NCI-H146 (cell line): ENCODE measurements at regions not wholly inside any gene's neighbourhood (a gene's known extent, or its start where the extent isn't known, plus 50 kb on each side); places are given as distances from the start of the nearest gene placed in this dataset.
"Not testable (repeated sequence)": the region's sequence is repeated elsewhere in the genome, so short reads cannot be mapped to it uniquely, and the experiment has no call there.

ENCODE experiments used
- DNase-seq: peaks from one replicate; lab custom pipeline; 2025; lab: John Stamatoyannopoulos, UW

DNA sequence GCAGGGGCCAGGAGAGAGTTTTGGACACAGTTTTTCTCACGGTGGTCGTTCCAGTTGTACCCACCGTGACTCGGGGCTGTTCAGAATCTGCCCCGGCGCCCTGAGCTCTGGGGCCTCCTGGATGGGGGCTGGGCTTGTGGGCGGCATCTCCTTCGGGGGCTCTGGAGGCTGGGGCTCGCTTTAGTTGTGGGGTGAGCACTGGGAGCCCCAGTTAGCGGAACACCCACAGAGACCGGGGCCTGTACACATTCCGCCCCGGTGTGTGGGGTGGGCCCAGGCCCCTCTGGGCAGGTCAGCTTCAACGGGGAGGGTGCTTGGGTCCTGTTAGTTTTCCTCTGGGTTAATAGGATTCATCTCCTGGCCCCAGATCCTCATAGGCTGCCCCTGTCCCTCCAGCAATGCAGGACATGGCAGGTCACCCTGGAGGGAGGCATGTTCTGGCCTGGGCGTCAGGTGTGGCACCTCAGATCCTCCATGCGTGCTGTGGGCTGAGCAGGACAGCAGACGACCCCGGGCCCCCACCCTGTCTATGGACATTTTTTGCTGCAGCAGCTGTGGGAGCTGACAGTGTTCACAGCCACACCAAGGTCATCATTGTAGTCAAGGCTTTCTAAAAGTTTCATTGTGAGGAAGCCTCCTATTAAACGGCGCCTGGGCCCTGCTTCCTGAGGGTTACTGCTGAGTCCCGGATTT is 393.2 kb downstream of the TMEM121 start:
- DNase-seq: no peak

DNA sequence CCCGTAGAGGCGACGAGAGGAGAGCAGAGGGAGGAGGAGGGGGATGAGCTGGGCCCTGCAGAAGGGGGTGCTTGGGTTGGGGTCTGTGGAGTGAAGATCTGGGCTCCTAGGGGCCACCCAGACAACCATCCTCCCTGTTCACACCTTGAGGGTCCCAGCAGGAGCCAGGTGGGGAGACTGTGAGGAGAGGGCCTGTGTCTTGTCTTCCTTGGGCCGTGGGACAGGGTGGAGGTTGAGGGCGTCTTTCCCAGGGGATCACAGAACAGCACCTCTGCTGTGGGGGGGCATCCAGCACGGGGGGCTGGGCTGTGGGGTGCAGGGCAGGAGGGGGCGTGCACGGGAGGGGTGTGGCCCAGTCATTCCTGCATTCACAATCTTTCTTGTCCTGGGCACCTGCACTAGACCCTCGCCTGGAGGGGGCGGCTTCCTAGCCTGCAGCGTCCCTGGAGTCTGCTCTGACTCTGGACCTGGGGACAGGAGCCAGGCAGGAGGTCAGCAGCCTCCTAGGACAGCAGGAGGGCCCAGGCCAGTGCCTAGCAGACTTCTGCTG is 393.8 kb downstream of the TMEM121 start:
- DNase-seq: not testable (repeated sequence)

DNA sequence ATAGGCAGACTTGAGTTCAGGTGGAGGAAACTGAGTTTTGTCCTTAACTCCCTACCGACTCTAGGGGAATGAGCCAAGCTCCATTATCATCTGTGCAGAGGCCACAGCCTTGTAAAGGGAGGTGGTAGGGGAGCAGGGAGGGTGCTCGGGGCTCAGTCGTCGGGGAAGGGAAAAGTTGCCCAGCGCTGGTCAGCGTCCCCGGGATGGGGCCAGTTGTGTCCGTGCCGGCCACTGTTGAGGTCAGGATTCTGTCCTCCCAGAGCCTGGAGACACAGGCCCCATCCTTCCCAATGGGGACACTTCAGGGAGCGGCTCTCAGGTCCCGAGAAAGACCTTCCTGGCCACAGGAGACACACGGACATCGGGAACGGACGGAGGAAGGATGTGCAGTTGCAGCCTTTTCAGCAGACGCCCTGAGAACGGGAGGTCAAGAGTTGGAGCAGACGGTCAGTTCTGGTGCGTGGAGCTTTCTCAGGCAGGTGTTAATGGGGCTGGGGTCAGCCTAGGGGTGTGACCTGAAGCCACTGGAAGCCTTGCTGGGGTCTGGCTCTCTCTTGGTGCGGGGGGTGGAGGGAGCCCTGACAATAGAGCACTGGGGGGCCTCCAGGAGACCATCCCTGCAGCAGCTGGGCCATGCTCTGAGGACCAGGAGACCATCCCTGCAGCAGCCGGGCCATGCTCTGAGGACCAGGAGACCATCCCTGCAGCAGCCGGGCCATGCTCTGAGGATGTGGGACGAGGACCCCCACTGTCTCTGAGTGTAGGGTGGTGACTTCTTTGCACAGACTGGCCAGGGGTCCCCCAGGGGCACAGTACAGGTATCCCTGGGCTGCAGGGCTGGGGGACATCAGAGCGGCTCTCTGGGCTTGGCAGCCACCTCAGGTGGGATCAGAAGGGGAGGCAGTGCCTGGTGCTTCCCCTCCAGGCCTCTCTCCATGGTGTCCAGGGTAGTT is 394.7 kb downstream of the TMEM121 start:
- not testable (repeated sequence) for DNase-seq

DNA sequence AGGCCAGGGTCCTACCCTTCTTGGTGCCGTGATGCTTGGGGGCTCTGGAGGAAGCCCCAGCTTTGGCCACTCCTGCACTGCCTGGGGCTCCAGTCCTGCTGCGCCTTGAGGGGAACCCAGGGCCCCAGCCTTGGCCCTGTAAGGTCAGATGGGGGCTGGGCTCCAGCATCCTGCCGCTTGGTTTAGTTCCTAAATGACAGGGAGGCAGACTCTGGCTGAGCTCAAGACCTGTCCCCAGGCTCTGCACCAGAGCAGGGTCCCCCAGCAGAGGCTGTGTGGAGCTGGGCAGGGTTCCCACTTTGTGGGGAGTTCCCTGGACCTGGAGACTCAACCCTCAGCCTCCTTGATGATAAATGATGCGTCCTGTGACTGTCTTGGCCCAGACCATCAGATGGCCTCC is 395.4 kb downstream of the TMEM121 start:
- not testable (repeated sequence) for DNase-seq

DNA sequence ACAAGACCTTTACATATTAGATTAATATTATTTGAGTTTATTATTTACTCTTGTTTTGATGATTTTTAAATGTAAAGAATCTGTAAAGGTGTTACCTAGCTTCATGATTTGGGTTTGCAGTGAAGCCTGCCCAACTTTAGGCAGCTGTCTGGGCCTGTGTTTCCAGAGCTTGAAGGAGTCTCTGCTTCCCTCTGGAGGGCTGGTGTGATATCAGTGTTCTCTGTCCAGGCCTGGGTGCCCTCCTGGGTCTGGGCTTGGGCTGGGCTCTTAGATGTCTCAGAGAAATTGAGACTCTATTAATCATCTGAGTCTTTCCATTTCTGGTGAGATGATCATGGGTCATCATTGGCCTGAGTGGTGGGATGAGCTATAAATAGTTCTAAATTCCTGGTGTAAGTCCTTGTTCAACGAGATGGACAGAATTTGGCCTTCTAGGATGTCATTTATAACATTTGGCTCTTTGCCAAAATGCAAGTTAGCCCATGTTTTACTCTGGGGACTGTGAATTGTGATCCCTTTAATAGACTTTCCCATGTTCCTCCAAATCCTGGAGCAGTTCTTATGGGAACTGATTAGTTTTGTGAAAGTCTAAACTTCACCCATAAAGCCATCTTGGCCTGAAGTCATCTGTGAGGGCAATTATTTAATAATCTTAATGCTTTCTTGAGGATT is 397.3 kb downstream of the TMEM121 start:
- not testable (repeated sequence) for DNase-seq

DNA sequence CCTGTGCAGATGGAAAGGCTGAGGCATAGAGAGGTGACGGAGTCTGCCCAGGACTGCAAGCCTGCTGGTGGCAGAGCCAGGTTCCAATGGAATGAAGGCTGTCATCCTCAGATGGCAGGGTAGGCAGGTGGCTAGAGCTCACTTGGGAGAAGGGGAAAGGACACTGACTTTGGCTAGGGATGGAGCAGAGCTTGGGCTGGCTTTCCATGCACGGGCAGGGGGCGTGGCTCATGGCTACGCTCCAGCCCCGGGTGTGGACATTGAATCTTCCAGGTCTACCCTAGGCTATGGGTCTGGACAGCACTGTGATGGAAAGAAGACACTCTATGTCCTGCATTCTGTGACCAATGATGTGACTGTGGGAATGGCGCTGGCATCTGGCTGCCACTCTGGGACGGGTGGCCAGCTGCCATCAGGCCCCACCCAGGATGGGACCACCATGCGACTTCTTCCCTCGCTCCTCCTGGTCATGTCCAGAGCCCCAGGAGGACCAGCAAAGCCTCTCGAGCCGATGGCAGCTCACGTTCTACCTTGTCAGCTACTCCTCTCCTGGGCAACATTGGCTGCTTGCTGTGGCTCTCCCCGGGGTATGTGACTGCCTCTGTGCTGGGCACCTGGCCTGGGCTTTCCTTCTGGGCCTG is 398.7 kb downstream of the TMEM121 start:
- no peak for DNase-seq

DNA sequence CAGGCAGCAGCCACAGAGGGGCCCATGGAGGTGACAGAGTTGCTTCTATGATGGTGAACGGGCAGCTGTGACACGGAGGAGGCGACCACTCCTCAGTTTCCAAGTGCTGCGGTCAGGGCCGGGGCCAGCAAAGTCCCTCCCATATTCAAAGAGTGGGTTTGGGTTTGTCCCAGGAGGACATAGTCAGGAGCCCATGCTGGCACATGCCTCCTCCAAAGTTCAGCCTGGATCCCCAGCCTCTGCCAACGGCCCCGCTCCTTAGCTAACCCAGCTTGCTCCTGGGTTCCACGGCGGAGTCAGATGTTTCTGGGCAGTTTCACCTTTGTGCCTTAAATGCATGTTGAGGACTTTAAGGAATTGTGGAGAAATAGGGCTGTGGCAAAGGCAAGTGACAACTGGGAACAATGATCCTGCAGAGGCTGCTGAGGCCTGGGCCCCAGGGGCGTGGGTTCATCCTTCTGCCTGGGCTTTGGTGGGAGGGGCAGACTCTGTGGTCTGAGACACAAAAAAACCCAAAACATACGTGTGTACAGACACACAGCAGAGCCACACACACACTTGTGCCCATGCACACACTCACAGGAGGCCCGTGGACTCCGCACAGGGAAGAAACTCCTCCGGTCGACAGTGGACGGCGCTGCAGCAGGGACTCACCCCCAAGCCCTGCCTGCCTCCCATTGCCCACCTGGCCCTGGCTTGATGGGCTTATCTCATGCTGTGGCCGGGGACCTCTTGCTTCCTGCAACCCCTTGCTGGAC is 399.4 kb downstream of the TMEM121 start:
- DNase-seq: no peak

DNA sequence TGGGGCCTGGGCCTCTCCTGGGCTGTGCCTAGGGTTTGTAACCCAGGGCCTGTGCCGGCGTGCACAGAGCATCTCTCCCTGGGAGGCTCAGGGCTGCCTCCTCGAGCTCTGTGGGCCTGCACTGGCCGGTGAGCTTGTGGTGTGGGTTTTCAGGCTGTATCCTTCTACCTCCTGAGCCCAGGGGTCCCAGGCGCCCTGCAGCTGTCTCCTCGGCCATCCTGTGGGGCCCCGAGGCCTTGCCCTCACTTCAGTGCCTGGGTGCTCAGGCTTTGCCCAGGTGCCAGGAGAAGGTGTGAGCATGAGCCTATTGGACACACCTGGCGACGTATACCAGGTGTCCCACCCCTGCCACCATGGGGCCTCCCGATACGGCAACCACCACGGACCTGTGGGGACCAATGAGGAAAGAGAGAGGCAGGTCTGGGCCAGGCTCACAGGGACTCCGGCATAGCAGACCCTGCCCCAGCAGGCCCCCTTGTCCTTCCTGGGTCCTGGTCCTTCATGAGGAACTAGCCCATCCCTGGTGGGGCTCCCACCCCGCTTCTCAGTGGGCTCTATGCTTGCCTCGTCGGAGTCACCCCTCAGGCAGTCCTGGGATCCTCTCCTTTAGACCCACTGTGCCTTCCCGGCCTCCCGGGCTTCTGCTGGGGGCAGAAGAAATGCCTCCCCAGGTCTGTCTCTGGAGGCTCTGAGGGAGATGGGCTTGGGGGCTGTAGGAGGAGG is 400.2 kb downstream of the TMEM121 start:
- DNase-seq: no peak

DNA sequence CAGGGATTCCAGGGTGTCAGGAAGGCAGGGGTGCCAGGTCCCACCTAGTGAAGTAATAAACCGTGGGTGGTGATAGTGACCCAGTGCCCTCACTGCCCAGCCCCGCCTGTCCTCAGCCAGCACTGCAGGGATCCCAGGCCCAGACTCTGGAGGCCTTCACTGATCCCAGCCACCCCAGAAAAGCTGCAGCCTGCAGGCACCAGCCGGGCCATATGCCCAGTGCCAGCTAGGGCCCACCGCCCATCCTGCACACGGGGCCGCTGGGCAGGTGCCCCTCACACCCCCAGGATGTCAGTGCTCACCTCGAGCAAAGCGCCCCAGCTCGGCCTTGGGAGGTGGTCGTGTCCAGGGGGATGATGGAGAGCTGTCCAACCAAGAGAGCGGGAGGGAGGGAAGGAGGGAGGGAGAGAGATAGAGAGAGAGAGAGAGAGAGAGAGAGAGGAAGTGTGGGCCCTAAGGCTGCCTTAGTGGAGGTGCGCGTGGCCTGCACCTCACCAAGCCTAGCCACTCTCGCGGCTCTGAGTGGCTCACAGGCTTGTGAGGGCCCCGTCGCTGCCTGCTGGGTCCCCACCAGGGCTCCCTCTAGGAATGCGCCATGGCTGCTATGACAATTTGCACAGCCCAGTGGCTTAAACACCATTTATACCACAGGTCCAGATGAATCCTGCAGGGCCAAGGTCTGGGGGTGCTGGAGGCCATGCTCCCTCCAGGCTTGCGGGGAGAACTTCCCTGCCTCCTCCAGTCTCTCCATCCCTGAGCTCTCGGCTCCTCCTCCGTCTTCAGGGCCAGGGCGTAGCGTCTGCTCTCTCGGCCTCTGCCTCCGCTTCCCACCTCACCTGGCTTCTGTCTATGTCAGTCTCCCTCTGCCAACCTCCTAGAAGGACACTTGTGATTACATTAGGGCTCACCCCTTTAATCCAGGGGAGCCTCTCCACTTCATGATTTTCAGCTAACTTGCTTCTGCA is 401.0 kb downstream of the TMEM121 start:
- no peak for DNase-seq

DNA sequence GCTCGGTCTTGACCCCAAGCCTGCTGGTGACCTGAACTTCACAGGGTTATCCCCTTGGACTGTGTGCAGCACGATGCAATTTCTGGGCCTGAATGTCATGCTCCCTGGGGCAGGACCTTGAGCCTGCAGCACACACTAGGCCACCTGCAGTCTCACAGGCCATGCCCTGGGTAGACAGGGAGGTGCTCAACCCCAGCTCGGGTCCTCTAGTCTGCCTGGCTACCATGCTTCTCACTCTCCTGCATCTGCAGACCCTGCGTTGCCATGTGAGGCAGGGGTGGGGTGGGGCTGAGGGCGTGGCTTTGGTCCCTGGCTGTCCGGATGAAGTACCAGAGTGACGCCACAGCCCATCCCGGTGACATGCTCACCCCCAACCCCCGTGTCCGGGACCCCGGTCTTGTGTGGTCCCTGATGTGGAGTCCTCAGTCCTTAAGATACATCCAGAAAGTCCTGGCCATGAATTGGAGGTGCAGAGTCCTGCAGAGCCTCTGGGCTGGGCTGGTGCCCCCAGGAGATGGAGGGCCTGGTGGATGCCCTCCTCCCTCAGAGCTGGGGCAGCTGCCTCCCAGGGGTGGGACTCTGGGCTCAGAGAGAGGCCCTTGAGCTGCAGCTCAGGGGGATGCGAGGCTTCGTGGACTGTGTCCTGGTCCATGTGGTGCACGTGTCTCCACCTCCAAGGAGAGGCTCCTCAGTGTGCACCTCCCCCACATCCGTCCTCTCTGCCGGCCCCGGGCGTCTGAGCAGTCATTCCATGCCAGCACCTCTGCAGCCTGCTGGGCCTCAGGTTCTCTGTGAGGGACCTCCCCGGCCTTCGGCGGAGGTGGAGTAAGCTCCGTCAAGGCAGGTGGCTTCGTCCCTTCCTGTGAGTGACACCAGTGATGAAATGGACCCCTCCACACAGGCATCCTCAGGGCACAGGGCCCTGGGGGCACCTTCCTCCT is 402.1 kb downstream of the TMEM121 start:
- not testable (repeated sequence) for DNase-seq

DNA sequence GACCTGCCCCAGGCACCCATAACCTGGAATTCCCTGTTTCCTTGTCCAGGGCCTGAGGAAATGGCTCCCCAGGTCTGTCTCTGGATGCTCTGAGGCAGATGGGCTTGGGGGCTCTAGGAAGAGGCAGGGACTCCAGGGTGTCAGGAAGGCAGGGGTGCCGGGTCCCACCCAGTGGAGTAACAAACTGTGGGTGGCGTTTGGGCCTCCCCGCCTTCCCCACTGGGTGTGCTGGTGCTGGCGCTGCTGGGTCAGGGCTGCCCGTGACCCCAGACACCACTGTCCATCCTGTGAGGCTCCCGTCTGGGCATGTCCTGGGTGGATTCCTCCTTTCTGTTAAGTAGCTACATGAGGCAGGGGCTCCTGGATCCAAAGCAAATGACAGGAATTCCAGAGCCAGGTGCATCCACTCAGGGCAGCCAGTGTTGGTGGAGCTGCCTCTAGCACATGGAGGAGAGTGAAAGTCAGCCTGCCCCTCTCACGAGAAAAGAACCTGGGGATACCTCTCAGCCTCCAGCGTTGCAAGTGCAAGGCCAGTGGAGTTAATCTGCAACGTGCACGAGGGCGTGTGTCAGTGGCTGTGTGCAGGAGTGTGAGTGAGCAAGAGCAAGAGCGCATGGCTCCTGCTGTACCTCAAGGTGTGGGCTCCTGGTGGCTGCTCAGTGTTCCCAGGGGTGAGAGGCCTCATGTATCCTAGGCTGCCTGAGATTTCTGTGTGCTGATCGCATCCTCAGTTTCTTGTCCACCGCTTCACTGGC is 403.1 kb downstream of the TMEM121 start:
- DNase-seq: no peak

DNA sequence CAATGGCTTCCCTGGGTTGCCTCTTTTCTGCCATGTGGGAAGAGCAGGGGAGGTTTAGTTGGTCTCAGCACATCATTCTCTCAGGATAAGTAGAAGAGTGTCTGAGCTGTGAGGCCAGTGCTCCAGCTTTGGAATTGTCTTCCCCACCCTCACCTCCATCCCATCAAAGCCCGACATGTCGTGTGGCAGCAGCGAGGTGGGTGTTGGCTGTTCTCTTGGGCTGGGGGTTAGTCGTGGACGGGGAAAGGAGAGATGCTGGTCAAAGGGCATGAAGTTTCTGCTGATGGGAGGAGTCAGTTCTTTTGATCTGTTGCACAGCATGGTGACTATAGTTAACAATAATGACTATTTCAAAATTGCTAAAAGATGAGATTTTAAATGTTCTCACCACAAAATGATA is 404.2 kb downstream of the TMEM121 start:
- DNase-seq: no peak

DNA sequence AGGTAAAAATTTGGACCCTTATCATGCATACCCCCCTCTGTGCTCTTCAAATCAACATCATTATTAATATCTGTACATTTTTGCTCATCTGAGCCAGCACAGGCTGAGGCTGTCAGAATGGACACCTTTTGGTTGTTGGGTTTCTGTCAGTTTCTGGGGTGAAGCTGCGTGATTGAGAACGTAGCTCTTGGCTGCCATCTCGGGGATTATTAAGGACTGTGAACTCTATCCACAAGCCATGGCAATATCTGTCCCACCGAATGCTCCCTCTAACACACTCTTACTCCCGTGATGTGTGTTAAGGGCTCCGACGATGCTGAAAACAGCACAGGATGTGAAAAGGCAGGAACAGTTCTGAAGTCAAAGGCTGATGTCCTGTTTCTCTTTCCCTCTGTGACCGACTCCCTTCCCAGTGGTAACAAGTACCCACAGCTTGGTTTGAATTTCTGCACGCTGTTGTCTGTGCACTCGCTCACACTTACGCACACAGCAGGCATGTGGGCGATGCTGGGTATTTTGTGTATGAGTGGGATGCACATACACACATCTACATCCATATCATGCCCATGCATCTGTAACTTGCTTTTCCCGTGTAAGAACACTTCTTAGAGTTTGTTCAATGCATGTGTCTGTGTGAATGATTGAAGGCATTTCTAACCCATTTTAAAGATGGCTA is 405.6 kb downstream of the TMEM121 start:
- no peak for DNase-seq

DNA sequence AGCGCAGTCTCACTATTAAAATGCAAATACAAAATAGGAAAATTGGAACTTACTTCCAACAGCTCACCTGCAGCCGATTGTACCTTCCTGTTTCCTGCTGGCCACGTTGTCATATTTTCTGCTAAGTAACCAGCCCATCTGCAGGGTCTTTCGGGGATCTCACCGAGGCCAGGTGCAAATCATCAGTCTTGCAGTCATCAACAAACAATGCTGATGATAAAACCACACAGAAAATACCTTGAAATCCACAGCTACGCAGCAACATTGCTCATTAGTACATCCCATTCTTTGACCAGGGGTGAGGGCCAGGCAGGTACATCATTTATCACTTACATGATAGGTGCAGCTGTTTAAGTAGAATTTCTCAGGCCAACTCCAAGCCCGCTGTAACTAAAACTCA is 406.9 kb downstream of the TMEM121 start:
- no peak for DNase-seq

DNA sequence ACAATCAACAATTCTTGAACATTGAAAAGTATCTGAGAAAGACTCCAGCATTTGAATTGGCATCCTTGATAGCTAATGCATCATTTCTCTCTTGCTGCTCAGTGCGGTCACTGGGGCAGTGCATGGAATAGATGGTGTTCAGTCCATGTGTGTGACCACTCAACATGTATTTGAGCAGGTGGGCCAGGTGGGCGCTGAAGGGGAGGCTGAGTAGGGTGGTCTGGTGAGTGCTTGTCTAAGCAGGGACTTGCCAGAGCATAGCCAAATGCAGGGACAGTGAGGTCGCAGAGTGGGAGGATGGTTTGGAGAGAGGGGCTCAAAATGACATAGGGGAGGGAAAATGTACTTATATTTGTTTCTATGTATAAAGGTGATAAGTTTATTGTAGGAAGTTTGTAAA is 409.0 kb downstream of the TMEM121 start:
- DNase-seq: no peak

DNA sequence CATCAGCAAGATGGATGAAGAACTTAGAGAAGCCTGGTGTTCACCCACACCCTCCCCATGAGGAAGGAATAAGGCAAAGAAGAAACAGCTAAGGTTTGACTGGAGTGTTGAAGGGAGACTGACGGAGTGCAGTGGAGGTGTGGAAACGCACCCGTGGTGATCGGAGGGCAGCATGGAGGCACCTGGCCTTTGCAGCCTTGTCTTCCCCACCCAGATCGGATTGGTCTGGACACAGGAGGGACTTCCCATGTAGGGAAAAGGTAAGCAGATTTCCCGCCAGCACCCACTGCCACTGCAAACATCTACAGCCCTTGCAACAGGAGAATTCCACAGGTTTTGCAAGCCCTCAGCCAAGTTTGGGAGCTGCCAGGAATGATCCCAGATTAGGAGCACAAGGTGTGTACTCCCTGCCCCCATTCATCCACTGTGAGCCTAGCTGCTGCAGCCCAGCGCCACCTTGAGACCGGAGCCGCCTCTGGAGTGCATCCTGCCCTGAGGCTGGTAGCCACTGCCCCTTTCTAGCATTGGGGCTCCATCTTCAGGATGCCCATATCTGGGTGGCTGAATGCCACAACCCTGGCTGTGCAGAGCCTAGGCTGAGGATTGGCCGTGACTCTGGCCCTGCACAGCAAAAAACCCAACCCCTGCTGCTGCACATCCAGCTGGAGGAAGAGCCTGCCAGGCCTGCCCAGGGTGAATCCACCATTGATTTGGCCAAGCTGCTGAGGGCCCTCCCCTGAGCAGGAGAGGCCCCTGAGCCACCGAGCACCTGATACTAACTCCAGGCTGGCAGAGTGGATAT is 411.1 kb downstream of the TMEM121 start:
- no peak for DNase-seq
